ENCODE measurements at regions not wholly inside any gene's neighbourhood (a gene's known extent, or its start where the extent isn't known, plus 50 kb on each side); places are given as distances from the start of the nearest gene placed in this dataset.

DNA sequence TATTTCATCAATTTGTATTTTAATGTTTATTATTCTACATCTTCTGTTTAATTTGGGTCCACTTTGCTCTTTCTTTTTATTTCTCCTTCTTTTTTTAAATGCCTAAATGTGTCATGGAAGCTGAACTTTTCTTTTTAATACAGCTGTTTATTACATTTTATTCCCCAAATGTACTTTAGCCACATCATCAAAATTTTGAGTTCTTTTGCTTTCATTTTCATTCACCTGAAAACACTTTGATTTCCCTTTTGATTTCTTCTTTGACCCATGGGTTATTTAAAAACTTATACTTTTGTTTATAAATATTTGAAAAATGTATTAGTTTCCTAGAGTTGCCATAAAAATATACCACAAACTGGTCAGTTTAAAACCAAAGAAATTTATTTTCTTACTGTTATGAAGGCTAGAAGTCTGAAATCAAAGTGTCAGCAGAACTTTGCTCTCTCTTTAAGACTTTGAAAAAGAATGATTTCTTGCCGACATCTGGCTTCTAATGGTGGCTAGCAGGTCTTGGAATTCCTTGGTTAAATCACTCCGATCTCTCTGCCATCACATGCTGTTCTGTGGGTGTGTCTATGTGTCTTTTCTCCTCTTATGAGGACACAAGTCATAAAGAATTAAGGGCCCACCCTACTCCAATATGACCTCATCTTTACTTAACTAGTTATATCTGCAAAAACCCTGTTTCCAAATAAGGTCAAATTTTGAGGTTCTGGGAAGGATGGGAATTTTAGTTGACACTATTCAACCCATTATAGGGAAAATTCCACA lies 225.5 kb downstream of the ANKRD7 start:
- TF ChIP-seq POLR2AphosphoS5 (IDR thresholded peaks at IDR 0.05), result no peak
- TF ChIP-seq, protein P1, sequence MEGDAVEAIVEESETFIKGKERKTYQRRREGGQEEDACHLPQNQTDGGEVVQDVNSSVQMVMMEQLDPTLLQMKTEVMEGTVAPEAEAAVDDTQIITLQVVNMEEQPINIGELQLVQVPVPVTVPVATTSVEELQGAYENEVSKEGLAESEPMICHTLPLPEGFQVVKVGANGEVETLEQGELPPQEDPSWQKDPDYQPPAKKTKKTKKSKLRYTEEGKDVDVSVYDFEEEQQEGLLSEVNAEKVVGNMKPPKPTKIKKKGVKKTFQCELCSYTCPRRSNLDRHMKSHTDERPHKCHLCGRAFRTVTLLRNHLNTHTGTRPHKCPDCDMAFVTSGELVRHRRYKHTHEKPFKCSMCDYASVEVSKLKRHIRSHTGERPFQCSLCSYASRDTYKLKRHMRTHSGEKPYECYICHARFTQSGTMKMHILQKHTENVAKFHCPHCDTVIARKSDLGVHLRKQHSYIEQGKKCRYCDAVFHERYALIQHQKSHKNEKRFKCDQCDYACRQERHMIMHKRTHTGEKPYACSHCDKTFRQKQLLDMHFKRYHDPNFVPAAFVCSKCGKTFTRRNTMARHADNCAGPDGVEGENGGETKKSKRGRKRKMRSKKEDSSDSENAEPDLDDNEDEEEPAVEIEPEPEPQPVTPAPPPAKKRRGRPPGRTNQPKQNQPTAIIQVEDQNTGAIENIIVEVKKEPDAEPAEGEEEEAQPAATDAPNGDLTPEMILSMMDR (IDR thresholded peaks at IDR 0.05), result no peak
- no peak for TF ChIP-seq POLR2A (IDR thresholded peaks at IDR 0.05)
